Activated gamma-delta T cell treated with anti-CD3 and anti-CD28 coated beads, Interleukin-2, amount 50 U/mL, for 16 hours (primary cell): ENCODE measurements at regions not wholly inside any gene's neighbourhood (a gene's known extent, or its start where the extent isn't known, plus 50 kb on each side); places are given as distances from the start of the nearest gene placed in this dataset.

ENCODE experiments used
- DNase-seq: peaks from one replicate; pipeline ENCODE4 v3.0.0-alpha.2; 2020; ENCODE audit warnings: low read depth

DNA sequence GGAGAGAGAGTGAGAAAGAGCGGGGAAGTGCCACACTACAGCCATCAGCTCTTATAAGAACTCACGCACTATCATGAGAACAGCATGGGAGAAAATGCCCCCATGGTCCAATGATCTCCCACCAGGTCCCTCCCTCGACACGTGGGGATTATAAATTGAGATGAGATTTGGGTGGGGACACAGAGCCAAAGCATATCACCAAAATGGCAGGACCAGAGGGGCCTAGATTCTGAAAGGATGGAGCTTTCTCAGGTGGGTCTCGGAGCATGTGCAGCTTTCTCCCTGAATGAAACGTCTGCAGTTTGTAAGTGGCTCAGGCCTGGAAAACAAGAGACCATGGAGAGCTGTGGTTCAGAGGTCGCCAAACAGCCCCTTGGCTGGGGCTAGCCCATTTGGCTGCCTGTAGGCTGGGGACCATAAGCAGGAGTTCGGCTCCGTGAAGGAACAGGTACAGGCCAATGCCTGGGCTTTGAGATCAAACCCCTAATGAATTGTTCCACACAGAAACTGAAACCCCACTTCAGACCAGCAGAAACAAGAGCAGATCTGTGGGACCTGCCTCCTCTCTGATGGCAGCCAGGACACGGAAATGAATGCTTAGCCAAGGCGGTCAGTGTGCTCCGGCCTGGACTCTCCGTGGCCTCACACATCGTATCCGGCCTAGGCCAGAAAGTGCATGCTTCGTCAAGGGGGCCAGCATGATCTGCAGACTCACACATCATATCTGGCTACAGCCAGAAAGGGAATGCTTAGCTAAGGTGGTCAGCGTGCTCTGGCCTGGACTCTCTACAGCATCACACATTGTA is 111.2 kb upstream of the TMEM18 start:
- no peak for DNase-seq

- no peak for DNase-seq
These were observed 107.5 kb upstream of the TMEM18 start for GRCh38 chr2:784753-785152.

- DNase-seq = no peak
These were observed 103.4 kb upstream of the TMEM18 start for GRCh38 chr2:780581-780980.

GRCh38 chr2:780002-780401 is 102.8 kb upstream of the TMEM18 start:
- no peak for DNase-seq

DNA sequence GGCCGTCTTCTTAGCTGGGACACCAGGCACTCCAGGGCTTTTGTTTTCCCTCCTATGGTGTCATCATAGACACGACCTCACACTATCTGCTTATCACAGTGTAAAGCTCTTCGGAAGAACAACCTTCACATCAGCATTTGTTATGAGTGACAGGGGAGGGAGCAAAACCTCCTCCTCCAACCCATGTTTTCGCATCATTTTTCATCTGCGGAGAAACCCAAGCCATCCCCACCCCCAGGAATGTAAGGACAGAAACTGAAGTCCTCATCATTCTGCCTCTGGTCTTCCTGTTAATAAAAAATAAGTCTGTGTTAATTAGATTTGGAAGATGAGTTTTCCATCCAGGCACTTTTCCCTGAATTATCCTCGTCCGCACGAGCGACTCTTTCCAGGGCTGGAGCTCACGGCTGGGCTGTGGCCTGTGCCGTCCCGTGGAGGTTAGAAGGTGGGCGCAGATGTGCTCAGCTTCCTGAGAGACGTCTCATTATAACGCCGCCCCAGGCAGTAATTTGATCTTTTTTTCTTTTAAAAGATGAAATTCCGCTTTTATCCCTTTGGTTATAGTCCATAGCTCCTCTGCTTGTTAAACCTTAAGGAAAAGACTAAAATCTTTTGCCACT is 101.6 kb upstream of the TMEM18 start:
- DNase-seq = no peak

DNA sequence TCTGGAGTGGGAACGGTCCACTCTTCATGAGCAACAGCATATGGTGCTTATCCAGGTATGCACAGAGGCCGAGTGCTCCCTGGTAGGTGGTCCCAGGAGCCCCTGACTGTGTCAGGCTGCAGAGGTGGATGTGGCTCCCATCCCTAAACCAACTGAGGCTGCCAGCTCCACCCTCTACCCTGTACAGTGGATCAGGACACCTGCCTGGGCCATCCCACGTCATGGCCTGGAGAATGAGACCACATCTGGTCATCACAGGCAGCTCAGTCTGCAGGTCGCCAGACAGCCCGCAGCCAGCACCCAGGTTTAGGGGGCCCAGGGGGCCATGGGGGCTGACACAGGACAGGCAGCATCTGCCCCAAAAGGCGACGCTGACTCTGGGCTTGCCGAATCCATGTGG is 100.3 kb upstream of the TMEM18 start:
- DNase-seq = no peak

- DNase-seq = no peak
These were observed 99.8 kb upstream of the TMEM18 start for GRCh38 chr2:777051-777450.

DNA sequence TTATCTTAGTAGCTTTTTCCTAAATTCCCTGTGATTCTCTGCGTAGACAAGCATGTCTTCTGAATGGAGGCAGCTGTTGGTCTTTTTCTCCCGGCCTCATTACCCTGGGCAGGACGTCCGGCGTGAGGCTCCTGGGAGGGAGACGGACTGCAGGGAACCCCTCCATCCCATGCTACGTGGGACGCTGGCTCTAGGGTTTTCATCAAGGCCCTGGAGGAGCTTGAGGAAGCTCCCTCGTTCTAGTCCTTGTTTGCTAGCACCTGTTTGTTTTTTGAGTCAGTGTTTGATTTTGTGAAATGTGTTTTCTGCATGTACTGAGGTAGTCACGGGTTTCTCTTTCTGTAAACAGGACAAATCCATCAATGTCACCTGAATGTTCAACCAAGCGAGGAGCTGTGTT is 99.3 kb upstream of the TMEM18 start:
- DNase-seq = no peak

DNA sequence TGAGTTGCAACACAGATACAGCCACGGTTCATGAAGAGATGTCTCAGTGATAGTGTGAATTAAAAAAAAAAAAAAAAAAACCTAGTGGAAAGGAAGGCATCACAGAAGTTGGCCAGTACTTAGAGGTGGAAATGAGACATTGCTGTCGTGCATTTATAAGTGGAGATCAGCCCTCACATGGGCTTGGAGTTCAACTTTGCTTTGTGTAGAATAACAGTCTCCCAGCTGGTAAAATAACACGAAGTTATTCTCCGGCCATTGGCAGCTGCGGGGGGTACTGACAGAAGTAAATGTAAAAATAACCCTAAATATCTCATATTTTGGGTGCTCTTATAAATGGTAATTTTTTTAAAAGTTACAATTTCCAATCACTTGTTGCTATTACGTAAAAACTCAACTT is 98.8 kb upstream of the TMEM18 start:
- DNase-seq = no peak

DNA sequence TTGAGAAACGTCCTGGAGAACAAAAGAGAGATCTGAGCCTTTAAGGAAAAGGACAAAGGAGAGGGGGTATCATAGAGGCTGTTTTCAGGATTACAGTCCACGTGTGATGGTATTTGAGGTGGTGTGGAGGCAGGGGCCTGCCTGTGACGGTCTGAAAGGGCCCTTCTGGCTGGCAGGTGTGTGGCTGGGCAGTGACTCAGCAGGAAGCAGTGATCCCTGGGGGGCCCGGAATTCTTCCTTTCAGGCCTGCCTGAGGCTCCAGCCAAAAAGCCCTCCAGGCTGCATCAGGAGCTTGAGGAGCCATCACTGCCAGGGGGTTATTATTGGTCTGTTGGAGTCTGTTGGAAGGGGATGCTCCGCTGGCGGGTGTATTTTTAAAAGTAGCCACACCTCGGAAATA is 97.2 kb upstream of the TMEM18 start:
- no peak for DNase-seq

DNA sequence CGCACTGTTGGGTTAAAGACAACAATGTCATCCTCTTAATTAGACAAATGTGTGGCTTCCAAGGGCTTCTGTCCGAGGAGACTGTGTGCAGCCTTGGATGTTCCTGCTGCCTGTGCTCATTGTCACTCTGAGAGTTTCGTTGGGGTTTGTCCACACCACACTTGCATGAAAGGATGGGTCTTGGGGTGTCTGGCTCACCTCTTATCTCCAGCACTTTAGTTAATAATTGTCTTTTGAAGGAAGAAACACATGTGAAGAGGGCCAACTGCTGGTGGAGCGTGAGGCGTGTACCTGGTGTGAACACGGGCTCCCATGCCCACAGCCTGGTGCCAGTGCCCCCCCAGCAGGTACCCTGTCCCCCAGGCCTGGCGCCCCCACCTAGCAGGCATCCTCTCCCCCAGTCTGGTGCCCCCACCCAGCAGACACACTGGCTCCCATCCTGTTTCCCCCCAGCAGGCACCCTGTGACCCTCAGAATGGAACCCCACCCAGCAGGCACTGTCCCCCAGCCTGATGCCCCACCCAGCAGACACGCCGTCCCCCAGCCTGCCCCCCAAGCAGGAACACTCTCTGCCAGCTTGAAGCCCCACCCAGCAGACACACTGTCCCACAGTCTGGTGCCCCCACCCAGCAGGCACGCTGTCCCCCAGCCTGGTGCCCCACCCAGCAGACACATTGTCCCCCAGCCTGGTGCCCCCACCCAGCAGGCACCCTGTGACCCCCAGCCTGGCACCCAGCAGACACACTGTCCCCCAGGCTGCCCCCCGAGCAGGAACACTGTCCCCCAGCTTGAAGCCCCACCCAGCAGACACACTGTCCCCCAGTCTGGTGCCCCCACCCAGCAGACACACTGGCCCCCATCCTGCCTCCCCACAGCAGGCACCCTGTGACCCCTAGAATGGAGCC is 96.3 kb upstream of the TMEM18 start:
- no peak for DNase-seq

DNA sequence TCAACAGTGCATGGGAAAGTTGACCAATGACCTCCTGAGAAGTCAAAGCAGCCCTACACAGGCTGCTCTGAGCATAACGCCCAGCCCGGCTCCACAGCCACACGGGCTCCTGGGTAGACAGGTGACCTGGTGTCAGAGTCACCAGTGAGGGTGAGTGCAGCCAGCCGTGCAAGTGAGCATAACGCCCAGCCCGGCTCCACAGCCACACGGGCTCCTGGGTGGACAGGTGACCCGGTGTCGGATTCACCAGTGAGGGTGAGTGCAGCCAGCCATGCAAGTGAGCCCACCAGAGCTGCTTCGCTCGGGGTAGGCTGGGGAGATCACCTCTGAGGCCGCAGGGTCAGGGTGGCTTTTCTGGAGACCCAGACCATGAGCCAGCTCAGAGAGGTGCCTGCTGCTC is 94.3 kb upstream of the TMEM18 start:
- no peak for DNase-seq

DNA sequence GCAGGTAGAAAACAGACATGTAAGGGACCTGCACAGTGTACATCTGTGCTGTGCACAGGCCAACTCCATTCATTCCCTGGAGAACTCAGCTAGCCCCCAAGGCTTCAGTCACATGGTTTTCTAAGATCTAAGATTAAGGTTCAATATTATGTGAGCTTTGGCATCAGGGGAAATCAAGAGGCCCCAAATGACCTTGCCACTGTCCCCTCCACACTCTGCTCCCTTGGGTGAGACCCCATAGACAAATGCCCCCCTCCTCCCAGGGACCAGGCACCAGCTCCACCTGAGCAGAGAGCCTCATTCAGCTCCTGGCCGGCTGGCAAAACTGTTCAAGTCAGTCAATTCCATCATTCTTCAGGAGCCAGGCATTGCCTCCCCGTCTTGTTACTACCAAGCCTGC is 93.6 kb upstream of the TMEM18 start:
- no peak for DNase-seq

GRCh38 chr2:769771-770170 is 92.6 kb upstream of the TMEM18 start:
- no peak for DNase-seq

- no peak for DNase-seq
These were observed 91.2 kb upstream of the TMEM18 start for GRCh38 chr2:768451-768850.

- DNase-seq = no peak
These were observed 90.7 kb upstream of the TMEM18 start for GRCh38 chr2:767944-768343.

- peak; percentile 5 for DNase-seq
These were observed 90.2 kb upstream of the TMEM18 start for GRCh38 chr2:767440-767839.

GRCh38 chr2:766255-766654 is 89.0 kb upstream of the TMEM18 start:
- no peak for DNase-seq

DNA sequence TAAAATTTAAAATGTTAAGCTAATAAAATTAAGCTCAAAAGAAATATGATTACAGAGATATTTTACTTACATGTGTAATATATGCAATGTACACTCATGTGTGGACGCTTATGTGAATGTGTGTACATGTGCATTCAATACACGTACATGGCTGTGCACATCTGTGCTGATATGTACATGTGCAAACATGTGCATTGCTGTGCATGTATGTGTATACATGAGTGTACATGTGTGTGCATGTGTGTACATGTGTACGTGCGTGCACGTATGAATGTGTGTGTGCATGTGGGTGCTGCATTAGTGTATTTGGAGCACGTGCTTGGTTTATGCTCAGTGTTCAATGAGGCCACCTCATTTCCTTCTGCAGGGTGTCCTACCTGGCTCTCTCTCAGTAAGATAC is 88.2 kb upstream of the TMEM18 start:
- DNase-seq = no peak

DNA sequence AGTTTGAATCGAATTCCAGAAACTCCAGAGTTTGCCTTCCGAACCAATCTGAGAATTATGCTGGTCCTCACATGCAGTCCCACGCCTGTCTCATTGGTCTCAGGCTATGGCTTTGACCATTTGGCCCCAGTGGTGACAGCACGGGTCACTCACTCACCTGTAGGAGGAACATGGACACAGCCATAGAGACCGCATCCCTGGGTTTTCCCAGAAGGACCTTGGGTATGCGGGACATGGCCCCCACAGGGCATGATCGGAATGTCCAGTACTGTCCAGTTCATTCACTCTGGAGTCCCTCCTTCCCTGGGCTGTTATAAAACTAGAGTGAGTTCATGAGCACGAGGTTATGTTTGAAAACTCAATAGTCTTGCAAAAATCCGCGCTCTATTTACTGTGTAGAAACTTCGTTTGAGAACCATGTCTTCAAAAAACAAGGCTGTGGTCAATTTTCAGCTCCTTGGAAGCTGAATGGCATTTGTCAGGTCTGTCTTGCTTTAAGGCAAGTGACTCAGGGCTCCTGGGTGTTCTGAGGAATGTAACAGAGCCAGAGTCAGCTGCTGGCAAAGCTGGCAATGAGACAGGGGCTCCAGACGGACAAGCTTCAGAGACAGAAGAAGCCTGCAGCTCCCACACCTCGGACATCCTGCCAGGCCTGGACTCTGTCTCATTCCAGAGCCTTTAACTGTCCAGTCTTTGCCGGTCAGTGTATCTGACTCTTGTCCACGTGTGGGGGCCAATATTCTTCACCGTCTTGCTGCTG is 86.7 kb upstream of the TMEM18 start:
- no peak for DNase-seq

DNA sequence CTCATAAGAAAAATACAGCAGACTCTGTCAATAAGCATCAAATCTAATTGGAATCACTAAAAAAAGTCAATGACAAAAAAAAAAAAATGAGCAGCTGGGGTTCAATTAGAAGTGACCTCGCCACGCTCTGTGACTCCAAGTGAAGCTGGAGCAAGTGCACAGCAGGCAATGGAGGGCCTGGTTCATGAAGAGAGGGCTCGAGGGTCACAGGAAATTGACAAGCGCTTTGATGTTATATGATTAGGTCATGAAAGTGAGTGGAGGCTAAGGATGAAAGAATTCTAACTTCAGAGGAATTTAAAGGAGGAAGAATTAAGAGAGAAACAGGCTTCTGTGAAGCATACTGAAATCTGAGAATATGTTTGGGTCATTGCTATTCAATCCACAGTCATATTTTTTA is 85.4 kb upstream of the TMEM18 start:
- no peak for DNase-seq

- no peak for DNase-seq
These were observed 84.2 kb upstream of the TMEM18 start for GRCh38 chr2:761384-761783.
